GM23338 (cell line): ENCODE measurements at regions not wholly inside any gene's neighbourhood (a gene's known extent, or its start where the extent isn't known, plus 50 kb on each side); places are given as distances from the start of the nearest gene placed in this dataset.

Source experiments
- ATAC-seq: fragments of 200-7000 bp; cut with Tn5 transposase; 3 replicates; pipeline ENCODE4 v1.9.1; 2020
- DNase-seq: peaks from one replicate; pipeline ENCODE4 v3.0.0-alpha.2; 2015; ENCODE audit warnings: low spot score
- H2AFZ ChIP-seq: fragments of 200-600 bp; sonication (generic); 2 replicates; pipeline ENCODE4 v1.8.0; 2016; ENCODE audit warnings: antibody characterized with exemption, mild to moderate bottlenecking, moderate library complexity
- H3F3A ChIP-seq: fragments of 200-600 bp; sonication (generic); replicated peaks from 2 replicates; pipeline ENCODE4 v1.8.0; 2017; ENCODE audit warnings: antibody characterized with exemption, mixed run types, low read depth
- H3K27ac ChIP-seq: fragments of 200-600 bp; sonication (generic); 2 replicates; pipeline ENCODE4 v1.6.1; 2016; ENCODE audit warnings: low read depth
- H3K27me3 ChIP-seq: fragments of 200-600 bp; sonication (generic); 2 replicates; pipeline ENCODE4 v1.8.0; 2016; ENCODE audit warnings: mild to moderate bottlenecking, mixed run types, moderate library complexity; ENCODE audit not compliant: insufficient read depth
- H3K36me3 ChIP-seq: fragments of 200-600 bp; sonication (generic); 2 replicates; pipeline ENCODE4 v1.8.0; 2016; ENCODE audit warnings: mild to moderate bottlenecking; ENCODE audit not compliant: insufficient read depth
- H3K4me1 ChIP-seq: fragments of 200-600 bp; sonication (generic); 2 replicates; pipeline ENCODE4 v1.8.0; 2016; ENCODE audit warnings: mild to moderate bottlenecking, moderate library complexity; ENCODE audit not compliant: insufficient read depth
- H3K4me2 ChIP-seq: fragments of 200-600 bp; sonication (generic); 2 replicates; pipeline ENCODE4 v1.7.1; 2017; ENCODE audit warnings: mixed run types
- H3K4me3 ChIP-seq: fragments of 200-600 bp; sonication (generic); 2 replicates; pipeline ENCODE4 v1.6.1; 2016; ENCODE audit warnings: mixed run types
- H3K79me2 ChIP-seq: fragments of 200-600 bp; sonication (generic); replicated peaks from 2 replicates; pipeline ENCODE4 v1.8.0; 2017; ENCODE audit warnings: mild to moderate bottlenecking; ENCODE audit not compliant: insufficient read depth
- H3K9me2 ChIP-seq: fragments of 200-600 bp; sonication (generic); 2 replicates; pipeline ENCODE4 v1.8.0; 2017; ENCODE audit not compliant: insufficient read depth
- H4K20me1 ChIP-seq: fragments of 200-600 bp; sonication (generic); replicated peaks from 2 replicates; pipeline ENCODE4 v1.8.0; 2017; ENCODE audit warnings: mild to moderate bottlenecking; ENCODE audit not compliant: insufficient read depth
- H3K27ac Mint-ChIP-seq: 2 replicates; pipeline ENCODE4 v1.8.0; 2020; ENCODE audit warnings: inconsistent platforms, mild to moderate bottlenecking, moderate library complexity, mixed read lengths
- H3K27me3 Mint-ChIP-seq: 3 replicates; pipeline ENCODE4 v1.8.0; 2022; ENCODE audit warnings: low read depth, mild to moderate bottlenecking, moderate library complexity, mixed read lengths, inconsistent platforms; ENCODE audit not compliant: insufficient read depth, poor library complexity
- H3K36me3 Mint-ChIP-seq: 3 replicates; pipeline ENCODE4 v1.8.0; 2021; ENCODE audit warnings: low read depth, mild to moderate bottlenecking, inconsistent platforms, moderate library complexity, mixed read lengths
- H3K4me1 Mint-ChIP-seq: 3 replicates; pipeline ENCODE4 v1.8.0; 2020; ENCODE audit warnings: mild to moderate bottlenecking, inconsistent platforms, mixed read lengths
- H3K4me3 Mint-ChIP-seq: 3 replicates; pipeline ENCODE4 v1.8.0; 2021; ENCODE audit warnings: moderate library complexity, mild to moderate bottlenecking, inconsistent platforms, mixed read lengths
- H3K9me3 Mint-ChIP-seq: 3 replicates; pipeline ENCODE4 v1.8.0; 2020; ENCODE audit warnings: moderate library complexity, mild to moderate bottlenecking, inconsistent platforms, mixed read lengths
- CTCF ChIP-seq, 2 experiments: fragments of 200-600 bp in 1 of 2; sonication (generic) in 1 of 2; conservative IDR thresholded peaks; 2 replicates each; pipeline versions ENCODE4 v1.5.1 to v1.6.1; 2016 to 2017; ENCODE audit warnings: antibody characterized with exemption in 2 of 2, low read depth in 2 of 2, mild to moderate bottlenecking in 2 of 2, moderate library complexity in 1 of 2
- ETS1 ChIP-seq: IDR thresholded peaks from 2 replicates; pipeline ENCODE4 v1.6.1; 2016; ENCODE audit warnings: antibody characterized with exemption
- EZH2 ChIP-seq: fragments of 200-600 bp; sonication (generic); IDR thresholded peaks from one replicate; pipeline ENCODE4 v1.8.0; 2017; ENCODE audit warnings: antibody characterized with exemption, mild to moderate bottlenecking, low read depth; ENCODE audit not compliant: unreplicated experiment
- ZNF331 ChIP-seq: fragments of 250-450 bp; sonication (Bioruptor Pico); IDR thresholded peaks from 2 replicates; pipeline ENCODE4 v1.5.0; 2020; ENCODE audit warnings: low read depth, mild to moderate bottlenecking, moderate library complexity
- ZNF462 ChIP-seq: fragments of 250-450 bp; sonication (Bioruptor Pico); IDR thresholded peaks from 2 replicates; pipeline ENCODE4 v1.5.0; 2020; ENCODE audit warnings: mild to moderate bottlenecking, moderate library complexity
- TF ChIP-seq, protein P1 (sequence below): IDR thresholded peaks from one replicate; pipeline ENCODE4 v1.6.1; 2018; ENCODE audit warnings: antibody characterized with exemption; ENCODE audit not compliant: unreplicated experiment

DNA sequence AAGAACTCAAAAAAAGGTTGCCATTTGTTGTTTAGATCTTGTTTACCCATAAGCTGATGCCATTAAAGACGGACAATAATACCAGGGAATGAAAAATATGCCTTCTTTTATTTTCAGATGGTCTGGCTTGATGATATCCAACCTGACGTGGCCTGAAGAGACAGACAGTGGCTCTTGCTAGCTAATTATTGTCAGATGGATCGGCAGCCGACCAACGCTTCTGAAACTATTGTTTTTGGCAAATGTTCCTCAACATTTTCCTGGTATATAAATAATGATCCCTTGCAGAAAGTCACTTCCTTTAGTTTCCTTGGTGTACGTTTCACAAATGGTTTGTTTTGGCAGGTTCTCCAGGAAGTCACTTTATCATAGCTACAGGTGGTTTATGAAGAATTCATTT lies 290.9 kb upstream of the TSHZ2 start (continued):
- no peak for TF ChIP-seq ZNF462 (CRISPR knock-in tag)

GRCh38 chr20:52677216-52677615 lies 294.9 kb upstream of the TSHZ2 start:
- no peak overlapping the region for H3K27ac Mint-ChIP-seq
- no peak for DNase-seq

More at GRCh38 chr20:52677216-52677615, 294.9 kb upstream of the TSHZ2 start:
- H2AFZ ChIP-seq = peak overlapping the region; percentile 80; the same call in 1 of the 2 replicates
- peaks cover 17% of the 10 kb centered on the region for H3K9me2 ChIP-seq
- no peak for TF ChIP-seq EZH2
- TF ChIP-seq CTCF (conservative IDR thresholded peaks at IDR 0.05; ENCODE audit: low read depth in 2 of 2) = no peak
- TF ChIP-seq, protein P1, sequence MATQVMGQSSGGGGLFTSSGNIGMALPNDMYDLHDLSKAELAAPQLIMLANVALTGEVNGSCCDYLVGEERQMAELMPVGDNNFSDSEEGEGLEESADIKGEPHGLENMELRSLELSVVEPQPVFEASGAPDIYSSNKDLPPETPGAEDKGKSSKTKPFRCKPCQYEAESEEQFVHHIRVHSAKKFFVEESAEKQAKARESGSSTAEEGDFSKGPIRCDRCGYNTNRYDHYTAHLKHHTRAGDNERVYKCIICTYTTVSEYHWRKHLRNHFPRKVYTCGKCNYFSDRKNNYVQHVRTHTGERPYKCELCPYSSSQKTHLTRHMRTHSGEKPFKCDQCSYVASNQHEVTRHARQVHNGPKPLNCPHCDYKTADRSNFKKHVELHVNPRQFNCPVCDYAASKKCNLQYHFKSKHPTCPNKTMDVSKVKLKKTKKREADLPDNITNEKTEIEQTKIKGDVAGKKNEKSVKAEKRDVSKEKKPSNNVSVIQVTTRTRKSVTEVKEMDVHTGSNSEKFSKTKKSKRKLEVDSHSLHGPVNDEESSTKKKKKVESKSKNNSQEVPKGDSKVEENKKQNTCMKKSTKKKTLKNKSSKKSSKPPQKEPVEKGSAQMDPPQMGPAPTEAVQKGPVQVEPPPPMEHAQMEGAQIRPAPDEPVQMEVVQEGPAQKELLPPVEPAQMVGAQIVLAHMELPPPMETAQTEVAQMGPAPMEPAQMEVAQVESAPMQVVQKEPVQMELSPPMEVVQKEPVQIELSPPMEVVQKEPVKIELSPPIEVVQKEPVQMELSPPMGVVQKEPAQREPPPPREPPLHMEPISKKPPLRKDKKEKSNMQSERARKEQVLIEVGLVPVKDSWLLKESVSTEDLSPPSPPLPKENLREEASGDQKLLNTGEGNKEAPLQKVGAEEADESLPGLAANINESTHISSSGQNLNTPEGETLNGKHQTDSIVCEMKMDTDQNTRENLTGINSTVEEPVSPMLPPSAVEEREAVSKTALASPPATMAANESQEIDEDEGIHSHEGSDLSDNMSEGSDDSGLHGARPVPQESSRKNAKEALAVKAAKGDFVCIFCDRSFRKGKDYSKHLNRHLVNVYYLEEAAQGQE = no peak
- TF ChIP-seq ZNF331 (CRISPR knock-in tag) = no peak
- no peak for TF ChIP-seq ETS1
- no peak overlapping the region for H3K4me3 ChIP-seq
- no peaks in the 10 kb centered on the region; the same call in 2 of the 3 replicates for H3K9me3 Mint-ChIP-seq
- peaks cover 23% of the 10 kb centered on the region for H3K4me1 ChIP-seq
- no peaks in the 10 kb centered on the region for H3K27me3 ChIP-seq
- no peaks in the 10 kb centered on the region for H4K20me1 ChIP-seq
- H3K27me3 Mint-ChIP-seq = no peaks in the 10 kb centered on the region
- H3K4me1 Mint-ChIP-seq = peaks cover 18% of the 10 kb centered on the region
- H3K36me3 Mint-ChIP-seq = peaks cover 2% of the 10 kb centered on the region; the same call in 1 of the 3 replicates
- no peak for ATAC-seq
- H3K27ac ChIP-seq = no peak overlapping the region
- H3F3A ChIP-seq = no peaks in the 10 kb centered on the region
- no peak overlapping the region for H3K4me3 Mint-ChIP-seq
- H3K4me2 ChIP-seq = no peak overlapping the region
- no peaks in the 10 kb centered on the region for H3K36me3 ChIP-seq
- H3K79me2 ChIP-seq = no peaks in the 10 kb centered on the region
